ENCODE measurements at regions not wholly inside any gene's neighbourhood (a gene's known extent, or its start where the extent isn't known, plus 50 kb on each side); places are given as distances from the start of the nearest gene placed in this dataset.

- no peaks in the 10 kb centered on the region for H3K4me1 ChIP-seq (ENCODE audit: control insufficient read depth in 4 of 4, insufficient read depth in 4 of 4, low read length in 3 of 4)
- H3K9ac ChIP-seq (ENCODE audit: low read depth in 1 of 2, low read length in 2 of 2) = no peak overlapping the region
- H3K36me3 ChIP-seq (ENCODE audit: control insufficient read depth in 4 of 4, insufficient read depth in 3 of 4, low read depth in 1 of 4, low read length in 3 of 4) = no peaks in the 10 kb centered on the region
- TF ChIP-seq TAF1 (conservative IDR thresholded peaks at IDR 0.05) (no peak), RXRA (IDR thresholded peaks at IDR 0.05) (no peak), HNF4G (IDR thresholded peaks at IDR 0.05) (no peak), FOXA2 (IDR thresholded peaks at IDR 0.05) (no peak), NR2F2 (IDR thresholded peaks at IDR 0.05) (no peak), RAD21 (IDR thresholded peaks at IDR 0.05) (no peak), EGR1 (IDR thresholded peaks at IDR 0.05; ENCODE audit: low read depth in 2 of 2) (no peak), YY1 (IDR thresholded peaks at IDR 0.05) (no peak), FOXA1 (IDR thresholded peaks at IDR 0.05) (no peak)
- H3K9me3 ChIP-seq (ENCODE audit: control insufficient read depth in 4 of 4, low read length in 3 of 4) = no peaks in the 10 kb centered on the region
- WGBS = 81% methylated on average over 4 of the region's 4 CpGs
- H3K4me3 ChIP-seq (ENCODE audit: low read depth in 1 of 3, low read length in 3 of 3) = no peak overlapping the region
- no peaks in the 10 kb centered on the region for H3K27me3 ChIP-seq (ENCODE audit: control insufficient read depth in 4 of 4, insufficient read depth in 4 of 4, low read length in 3 of 4)
- H3K27ac ChIP-seq (ENCODE audit: low read depth in 1 of 2, low read length in 2 of 2) = no peak overlapping the region
- no peak for DNase-seq (ENCODE audit: low spot score)
Measured at GRCh38 chr6:105816847-105817246, 269.3 kb upstream of the PRDM1 start.

DNA sequence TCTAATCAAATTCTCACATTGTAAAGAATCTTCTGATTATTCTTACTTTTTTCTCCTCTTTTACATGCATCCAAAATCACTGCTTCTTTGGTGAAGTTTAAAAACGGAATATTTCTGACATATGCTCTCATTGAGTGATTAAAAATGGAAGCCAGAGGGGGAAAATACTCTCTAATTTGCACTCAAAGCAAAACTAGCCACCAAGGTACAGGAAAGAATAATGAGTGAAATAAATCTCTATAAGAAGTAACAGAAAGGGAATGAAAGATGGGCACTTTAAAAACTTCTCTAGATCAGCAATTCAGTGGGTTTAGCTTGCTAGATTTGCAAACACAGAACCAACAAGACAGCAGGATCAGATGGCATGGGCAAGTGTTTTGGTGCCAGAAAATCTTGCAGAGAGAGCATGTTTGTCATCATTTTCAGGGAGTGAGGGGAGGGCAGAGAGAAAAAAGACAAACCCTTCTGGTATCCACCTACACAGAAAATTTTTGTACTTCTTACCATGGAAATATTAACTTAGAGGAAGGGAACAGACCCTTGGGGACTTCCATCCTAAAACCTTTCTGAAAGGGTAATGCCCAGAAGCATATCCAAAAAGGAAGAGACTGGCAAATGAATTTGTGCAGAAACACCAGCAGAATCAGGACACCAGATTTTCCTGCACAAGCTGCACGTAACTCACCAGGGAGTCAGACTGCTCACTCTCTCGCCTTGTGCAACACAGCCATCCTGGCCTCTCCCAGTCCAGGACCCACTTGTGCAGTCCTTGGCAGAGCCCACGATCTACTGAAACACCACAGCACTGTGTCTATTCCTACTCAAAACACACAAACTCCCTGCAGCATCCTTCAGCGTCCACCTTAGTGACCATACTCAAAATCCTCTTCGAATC lies 270.2 kb upstream of the PRDM1 start:
- 89% methylated on average over 6 of the region's 6 CpGs for WGBS
- DNase-seq (ENCODE audit: low spot score) = no peak
- H3K4me1 ChIP-seq (ENCODE audit: control insufficient read depth in 4 of 4, insufficient read depth in 4 of 4, low read length in 3 of 4) = no peaks in the 10 kb centered on the region
- TF ChIP-seq SP1 (IDR thresholded peaks at IDR 0.05) = no peak
- TF ChIP-seq FOXA2 (IDR thresholded peaks at IDR 0.05) = no peak
- no peak for TF ChIP-seq JUND (IDR thresholded peaks at IDR 0.05)
- TF ChIP-seq NR2F2 (IDR thresholded peaks at IDR 0.05) = no peak
- TF ChIP-seq HNF4A (conservative IDR thresholded peaks at IDR 0.05) = no peak
- TF ChIP-seq, protein P1, sequence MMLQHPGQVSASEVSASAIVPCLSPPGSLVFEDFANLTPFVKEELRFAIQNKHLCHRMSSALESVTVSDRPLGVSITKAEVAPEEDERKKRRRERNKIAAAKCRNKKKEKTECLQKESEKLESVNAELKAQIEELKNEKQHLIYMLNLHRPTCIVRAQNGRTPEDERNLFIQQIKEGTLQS (IDR thresholded peaks at IDR 0.05) = no peak
- TF ChIP-seq TAF1 (conservative IDR thresholded peaks at IDR 0.05) = no peak
- no peak for TF ChIP-seq YY1 (IDR thresholded peaks at IDR 0.05)
- no peak for TF ChIP-seq EGR1 (IDR thresholded peaks at IDR 0.05; ENCODE audit: low read depth in 2 of 2)
- no peak for TF ChIP-seq GABPA (IDR thresholded peaks at IDR 0.05 in 1 of 2, conservative IDR thresholded peaks at IDR 0.05 in 1 of 2)
- TF ChIP-seq, protein P2, sequence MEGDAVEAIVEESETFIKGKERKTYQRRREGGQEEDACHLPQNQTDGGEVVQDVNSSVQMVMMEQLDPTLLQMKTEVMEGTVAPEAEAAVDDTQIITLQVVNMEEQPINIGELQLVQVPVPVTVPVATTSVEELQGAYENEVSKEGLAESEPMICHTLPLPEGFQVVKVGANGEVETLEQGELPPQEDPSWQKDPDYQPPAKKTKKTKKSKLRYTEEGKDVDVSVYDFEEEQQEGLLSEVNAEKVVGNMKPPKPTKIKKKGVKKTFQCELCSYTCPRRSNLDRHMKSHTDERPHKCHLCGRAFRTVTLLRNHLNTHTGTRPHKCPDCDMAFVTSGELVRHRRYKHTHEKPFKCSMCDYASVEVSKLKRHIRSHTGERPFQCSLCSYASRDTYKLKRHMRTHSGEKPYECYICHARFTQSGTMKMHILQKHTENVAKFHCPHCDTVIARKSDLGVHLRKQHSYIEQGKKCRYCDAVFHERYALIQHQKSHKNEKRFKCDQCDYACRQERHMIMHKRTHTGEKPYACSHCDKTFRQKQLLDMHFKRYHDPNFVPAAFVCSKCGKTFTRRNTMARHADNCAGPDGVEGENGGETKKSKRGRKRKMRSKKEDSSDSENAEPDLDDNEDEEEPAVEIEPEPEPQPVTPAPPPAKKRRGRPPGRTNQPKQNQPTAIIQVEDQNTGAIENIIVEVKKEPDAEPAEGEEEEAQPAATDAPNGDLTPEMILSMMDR (IDR thresholded peaks at IDR 0.05; ENCODE audit: low read depth, low read length, missing input control) = no peak
- no peak for TF ChIP-seq RXRA (IDR thresholded peaks at IDR 0.05)
- H3K27me3 ChIP-seq (ENCODE audit: control insufficient read depth in 4 of 4, insufficient read depth in 4 of 4, low read length in 3 of 4) = no peaks in the 10 kb centered on the region
- H3K9me3 ChIP-seq (ENCODE audit: control insufficient read depth in 4 of 4, low read length in 3 of 4) = no peaks in the 10 kb centered on the region
- H3K4me3 ChIP-seq (ENCODE audit: low read depth in 1 of 3, low read length in 3 of 3) = no peak overlapping the region
- H3K36me3 ChIP-seq (ENCODE audit: control insufficient read depth in 4 of 4, insufficient read depth in 3 of 4, low read depth in 1 of 4, low read length in 3 of 4) = no peaks in the 10 kb centered on the region
- H3K9ac ChIP-seq (ENCODE audit: low read depth in 1 of 2, low read length in 2 of 2) = no peak overlapping the region
- no peak overlapping the region for H3K27ac ChIP-seq (ENCODE audit: low read depth in 1 of 2, low read length in 2 of 2)

- Histone ChIP-seq H3K36me3 (ENCODE audit: control insufficient read depth in 4 of 4, insufficient read depth in 3 of 4, low read depth in 1 of 4, low read length in 3 of 4) (no peaks in the 10 kb centered on the region), H3K9ac (ENCODE audit: low read depth in 1 of 2, low read length in 2 of 2) (no peak overlapping the region), H3K4me1 (ENCODE audit: control insufficient read depth in 4 of 4, insufficient read depth in 4 of 4, low read length in 3 of 4) (peaks cover 0 to 2% (median 0%) of the 10 kb centered on the region in 4 donors), H3K27ac (ENCODE audit: low read depth in 1 of 2, low read length in 2 of 2) (no peak overlapping the region), H3K27me3 (ENCODE audit: control insufficient read depth in 4 of 4, insufficient read depth in 4 of 4, low read length in 3 of 4) (no peaks in the 10 kb centered on the region), H3K9me3 (ENCODE audit: control insufficient read depth in 4 of 4, low read length in 3 of 4) (no peaks in the 10 kb centered on the region), H3K4me3 (ENCODE audit: low read depth in 1 of 3, low read length in 3 of 3) (no peak overlapping the region)
- no peak for DNase-seq (ENCODE audit: low spot score)
- 95% methylated on average over 3 of the region's 3 CpGs for WGBS
- TF ChIP-seq GABPA (IDR thresholded peaks at IDR 0.05 in 1 of 2, conservative IDR thresholded peaks at IDR 0.05 in 1 of 2) (no peak), MAX (IDR thresholded peaks at IDR 0.05) (no peak), REST (IDR thresholded peaks at IDR 0.05) (no peak), YY1 (IDR thresholded peaks at IDR 0.05) (no peak), JUND (IDR thresholded peaks at IDR 0.05) (no peak), FOXA2 (IDR thresholded peaks at IDR 0.05) (no peak), EGR1 (IDR thresholded peaks at IDR 0.05; ENCODE audit: low read depth in 2 of 2) (no peak), ZBTB33 (IDR thresholded peaks at IDR 0.05) (no peak)
Measured at GRCh38 chr6:105814745-105815536, 271.2 kb upstream of the PRDM1 start.
